Fibroblast of lung (primary cell): ENCODE measurements at regions not wholly inside any gene's neighbourhood (a gene's known extent, or its start where the extent isn't known, plus 50 kb on each side); places are given as distances from the start of the nearest gene placed in this dataset.

Source experiments
- CTCF ChIP-seq, 2 donors: IDR thresholded peaks in 1 of 2; conservative IDR thresholded peaks in 1 of 2; 1 replicate in 1 of 2; 2 replicates in 1 of 2; pipeline ENCODE4 v1.5.1; 2011 to 2012; ENCODE audit warnings: low read length in 2 of 2, control low read depth in 1 of 2, inconsistent platforms in 1 of 2, low read depth in 1 of 2, mild to moderate bottlenecking in 1 of 2
- EZH2 ChIP-seq: IDR thresholded peaks from 2 replicates; pipeline ENCODE4 v1.5.1; 2012; ENCODE audit warnings: low read length, control low read depth, mild to moderate bottlenecking; ENCODE audit errors: missing control alignments

GRCh38 chr1:98090351-98090750, 169.5 kb upstream of the DPYD start:
- TF ChIP-seq CTCF (conservative IDR thresholded peaks at IDR 0.05 in 1 of 2, IDR thresholded peaks at IDR 0.05 in 1 of 2; ENCODE audit: low read depth in 1 of 2, low read length in 2 of 2) (no peak), EZH2 (no peak)
